IMR-90 (cell line): ENCODE measurements at regions not wholly inside any gene's neighbourhood (a gene's known extent, or its start where the extent isn't known, plus 50 kb on each side); places are given as distances from the start of the nearest gene placed in this dataset.

Experiments
- ATAC-seq: fragments of 200-7000 bp; cut with Tn5 transposase; 2 replicates; pipeline ENCODE4 v1.9.1; 2020; ENCODE audit warnings: low read depth, mild to moderate bottlenecking, moderate library complexity
- BruUV-seq: library from RNA; stranded (reverse); fragments of 400-500 nt; replicated peaks from 2 replicates; lab custom pipeline; 2021; lab: Mats Ljungman, UMichigan
- CTCF ChIA-PET: fragments of 300-600 bp; formaldehyde crosslinking; extraction: SDS; loops from one replicate; lab custom pipeline; 2021; ENCODE audit warnings: antibody characterized with exemption; lab: Yijun Ruan, JAX
- POLR2A ChIA-PET: fragments of 300-600 bp; sonication (Branson Sonifier 250); formaldehyde crosslinking; loops from one replicate; lab custom pipeline; 2022; ENCODE audit warnings: antibody characterized with exemption; ENCODE audit not compliant: unreplicated experiment; lab: Charles Lee
- DNase-seq: peaks from one replicate; pipeline ENCODE4 v3.0.0; 2013
- H2AFZ ChIP-seq: replicated peaks from 2 replicates; pipeline ENCODE3; 2013; ENCODE audit warnings: low read length, mild to moderate bottlenecking; ENCODE audit not compliant: poor library complexity
- H2AK5ac ChIP-seq: 2 replicates; pipeline ENCODE4 v1.6.1; 2013; ENCODE audit warnings: low read depth, low read length, inconsistent platforms
- H2AK9ac ChIP-seq: replicated peaks from 2 replicates; pipeline ENCODE3; 2013; ENCODE audit warnings: mild to moderate bottlenecking, low read depth, low read length, moderate library complexity; ENCODE audit not compliant: poor library complexity
- H2BK120ac ChIP-seq: 2 replicates; pipeline ENCODE4 v1.6.1; 2013; ENCODE audit warnings: low read depth, low read length, inconsistent platforms
- H2BK15ac ChIP-seq: 3 replicates; pipeline ENCODE4 v1.6.1; 2013; ENCODE audit warnings: low read depth, low read length, inconsistent platforms
- H2BK20ac ChIP-seq: 2 replicates; pipeline ENCODE4 v1.6.1; 2013; ENCODE audit warnings: low read depth, mild to moderate bottlenecking, inconsistent platforms, low read length, moderate library complexity
- H2BK5ac ChIP-seq: 2 replicates; pipeline ENCODE4 v1.6.1; 2013; ENCODE audit warnings: mild to moderate bottlenecking, low read depth, low read length, inconsistent platforms; ENCODE audit not compliant: poor library complexity, severe bottlenecking
- H3K14ac ChIP-seq: replicated peaks from 2 replicates; pipeline ENCODE4 v1.6.1; 2013; ENCODE audit warnings: low read depth, low read length, inconsistent platforms
- H3K18ac ChIP-seq: 2 replicates; pipeline ENCODE4 v1.6.1; 2013; ENCODE audit warnings: low read depth, low read length, control low read depth
- H3K23ac ChIP-seq: 2 replicates; pipeline ENCODE4 v1.6.1; 2013; ENCODE audit warnings: low read depth, low read length, inconsistent platforms
- H3K27ac ChIP-seq: 2 replicates; pipeline ENCODE4 v1.5.1; 2013; ENCODE audit warnings: mild to moderate bottlenecking, control low read depth, low read length; ENCODE audit not compliant: insufficient read depth
- H3K27me3 ChIP-seq: 2 replicates; pipeline ENCODE4 v1.6.1; 2013; ENCODE audit warnings: low read length; ENCODE audit not compliant: control insufficient read depth, insufficient read depth
- H3K36me3 ChIP-seq: 2 replicates; pipeline ENCODE4 v1.6.1; 2013; ENCODE audit warnings: low read length, mixed read lengths; ENCODE audit not compliant: control insufficient read depth, insufficient read depth
- H3K4ac ChIP-seq: 2 replicates; pipeline ENCODE4 v1.6.1; 2013; ENCODE audit warnings: low read depth, low read length, inconsistent platforms
- H3K4me1 ChIP-seq: 2 replicates; pipeline ENCODE4 v1.6.1; 2013; ENCODE audit warnings: low read length, mixed read lengths; ENCODE audit not compliant: control insufficient read depth, insufficient read depth
- H3K4me2 ChIP-seq: 2 replicates; pipeline ENCODE4 v1.6.1; 2013; ENCODE audit warnings: low read depth, mild to moderate bottlenecking, control low read depth, low read length, moderate library complexity
- H3K4me3 ChIP-seq: 2 replicates; pipeline ENCODE4 v1.5.1; 2013; ENCODE audit warnings: low read depth, mild to moderate bottlenecking, control low read depth, low read length, moderate library complexity; ENCODE audit not compliant: insufficient read depth
- H3K56ac ChIP-seq: 2 replicates; pipeline ENCODE4 v1.6.1; 2013; ENCODE audit warnings: low read length, inconsistent platforms; ENCODE audit not compliant: insufficient read depth; ENCODE audit errors: extremely low read depth
- H3K79me1 ChIP-seq, 2 experiments: 2 replicates each; pipeline ENCODE4 v1.6.1; 2013; ENCODE audit warnings: low read length in 2 of 2, inconsistent platforms in 1 of 2, low read depth in 1 of 2
- H3K9ac ChIP-seq: 2 replicates; pipeline ENCODE4 v1.6.1; 2013; ENCODE audit warnings: low read depth, low read length, control low read depth
- H3K9me1 ChIP-seq: 2 replicates; pipeline ENCODE4 v1.6.1; 2013; ENCODE audit warnings: low read length, inconsistent platforms; ENCODE audit not compliant: insufficient read depth
- H3K9me3 ChIP-seq: 2 replicates; pipeline ENCODE4 v1.6.1; 2013; ENCODE audit warnings: low read length; ENCODE audit not compliant: control insufficient read depth, insufficient read depth
- H4K20me1 ChIP-seq: 2 replicates; pipeline ENCODE4 v1.6.1; 2013; ENCODE audit warnings: low read length, inconsistent platforms; ENCODE audit not compliant: insufficient read depth
- H4K5ac ChIP-seq: 2 replicates; pipeline ENCODE4 v1.6.1; 2013; ENCODE audit warnings: mild to moderate bottlenecking, low read depth, low read length, control low read depth
- H4K8ac ChIP-seq, 2 experiments: 2 replicates each; pipeline ENCODE4 v1.6.1; 2013; ENCODE audit warnings: low read depth in 2 of 2, low read length in 2 of 2, control low read depth in 1 of 2, inconsistent platforms in 1 of 2
- H4K91ac ChIP-seq: 2 replicates; pipeline ENCODE4 v1.6.1; 2013; ENCODE audit warnings: low read depth, low read length, inconsistent platforms; ENCODE audit not compliant: insufficient read depth
- CHD1 ChIP-seq: IDR thresholded peaks from 2 replicates; pipeline ENCODE4 v1.6.1; 2012; ENCODE audit warnings: low read depth, low read length, improper control_type of control experiment
- CTCF ChIP-seq: conservative IDR thresholded peaks from 2 replicates; pipeline ENCODE4 v1.5.1; 2012; ENCODE audit warnings: mild to moderate bottlenecking, low read depth, low read length, improper control_type of control experiment
- FOS ChIP-seq: fragments of 150-350 bp; IDR thresholded peaks from 2 replicates; pipeline ENCODE4 v1.6.1; 2016; ENCODE audit warnings: low read depth, low read length
- MAFK ChIP-seq: IDR thresholded peaks from 2 replicates; pipeline ENCODE4 v1.6.1; 2012; ENCODE audit warnings: low read depth, low read length, improper control_type of control experiment
- MAZ ChIP-seq: IDR thresholded peaks from 2 replicates; pipeline ENCODE4 v1.6.1; 2012; ENCODE audit warnings: low read depth, mild to moderate bottlenecking, low read length, improper control_type of control experiment, moderate library complexity, borderline replicate concordance
- NFE2L2 ChIP-seq: fragments of 150-350 bp; IDR thresholded peaks from 2 replicates; pipeline ENCODE4 v1.6.1; 2016; ENCODE audit warnings: low read depth, mild to moderate bottlenecking, low read length
- POLR2A ChIP-seq: IDR thresholded peaks from 2 replicates; pipeline ENCODE4 v1.6.1; 2012; ENCODE audit warnings: mild to moderate bottlenecking, low read depth, low read length
- RAD21 ChIP-seq: IDR thresholded peaks from 2 replicates; pipeline ENCODE4 v1.6.1; 2012; ENCODE audit warnings: low read length, improper control_type of control experiment
- RCOR1 ChIP-seq: IDR thresholded peaks from 2 replicates; pipeline ENCODE4 v1.6.1; 2012; ENCODE audit warnings: mild to moderate bottlenecking, low read length, improper control_type of control experiment; ENCODE audit not compliant: insufficient replicate concordance
- SMC3 ChIP-seq: fragments of 150-350 bp; IDR thresholded peaks from 2 replicates; pipeline ENCODE4 v1.6.1; 2016; ENCODE audit warnings: low read depth, mild to moderate bottlenecking, antibody characterized with exemption, low read length, moderate library complexity
- USF2 ChIP-seq: fragments of 150-350 bp; IDR thresholded peaks from 2 replicates; pipeline ENCODE4 v1.6.1; 2017; ENCODE audit warnings: mild to moderate bottlenecking, antibody characterized with exemption, low read length, low read depth
- WGBS, 2 experiments: methylation state at CpG; one replicate each; pipeline versions ENCODE4 v1.1.5 to v1.1.7; 2013; ENCODE audit warnings: missing lambda C conversion rate in 2 of 2; ENCODE audit not compliant: insufficient read length in 1 of 2; ENCODE audit errors: extremely low coverage in 2 of 2; 5-methylcytosine and 5-hydroxymethylcytosine counted together
- dilution Hi-C: fragments of 300-500 bp; cut with HindIII; formaldehyde crosslinking; loops from one replicate; pipeline ENCODE4 v1.14.3; 2018; ENCODE audit warnings: low sequenced_read_pairs; ENCODE audit not compliant: unreplicated experiment
- in situ Hi-C: fragments of 300-500 bp; cut with MboI; formaldehyde crosslinking; loops from 3 replicates; pipeline ENCODE4 v1.14.3; 2019; ENCODE audit warnings: low sequenced_read_pairs, inconsistent platforms, mixed read lengths
- intact Hi-C: fragments of 100-400 bp; cut with micrococcal nuclease; formaldehyde crosslinking; loops from 2 replicates; pipeline ENCODE4 v1.10.0; 2022

DNA sequence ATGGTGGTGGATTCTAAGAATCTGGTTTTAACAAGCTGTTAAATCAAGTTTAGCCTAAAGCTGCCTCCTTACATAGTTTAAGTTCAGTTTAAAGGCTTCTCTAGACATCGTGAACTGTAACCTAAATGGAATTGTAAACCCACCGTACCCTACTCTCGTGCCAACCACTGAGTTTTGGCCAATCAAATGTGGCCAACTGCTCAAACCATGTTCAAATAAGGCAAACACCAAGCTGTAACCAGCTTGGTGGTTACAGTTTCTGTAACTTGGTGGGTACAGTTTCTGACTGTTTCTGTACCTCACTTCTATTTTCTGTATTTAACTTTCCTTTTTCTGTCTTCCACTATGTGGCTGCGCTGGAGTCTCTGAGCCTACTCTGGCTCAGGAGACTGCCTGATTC is 131.9 kb upstream of the DDHD1 start:
- H4K20me1 ChIP-seq: no peaks in the 10 kb centered on the region
- H4K5ac ChIP-seq: no peak overlapping the region
- ChIA-PET CTCF (no interaction called here), POLR2A (no interaction called here)
- dilution Hi-C loops (no loop called here), in situ Hi-C loops (no loop called here), intact Hi-C loops (no loop called here)
- H2AK9ac ChIP-seq: no peak overlapping the region
- TF ChIP-seq CHD1 (no peak), RCOR1 (no peak), RAD21 (no peak), NFE2L2 (no peak), USF2 (no peak), MAFK (no peak), SMC3 (no peak), POLR2A (no peak), FOS (no peak), MAZ (no peak), CTCF (no peak)
- no peak overlapping the region for H3K4me3 ChIP-seq
- no peak overlapping the region for H3K4me2 ChIP-seq
- no peak overlapping the region; the same call in 1 of the 2 replicates for H2AK5ac ChIP-seq
- no peak overlapping the region for H3K14ac ChIP-seq
- H3K23ac ChIP-seq: no peak overlapping the region
- H4K91ac ChIP-seq: no peak overlapping the region
- H3K9me1 ChIP-seq: no peaks in the 10 kb centered on the region
- no peak overlapping the region for H2AFZ ChIP-seq
- no peaks in the 10 kb centered on the region for H3K79me1 ChIP-seq
- no peak overlapping the region for H3K4ac ChIP-seq
- H2BK120ac ChIP-seq: no peak overlapping the region
- no peak overlapping the region for H2BK5ac ChIP-seq
- no peak overlapping the region for H2BK15ac ChIP-seq
- no peak overlapping the region for H3K9ac ChIP-seq
- H4K8ac ChIP-seq: no peak overlapping the region
- no peak for DNase-seq
- H2BK20ac ChIP-seq: no peak overlapping the region
- no TSS peak for BruUV-seq
- ATAC-seq: no peak
- 60% methylated on average over 1 of the region's 4 CpGs; no CpG with 5 or more reads in 1 of the 2 experiments for WGBS, 2 experiments
- peaks cover 3% of the 10 kb centered on the region for H3K9me3 ChIP-seq
- no peaks in the 10 kb centered on the region for H3K27me3 ChIP-seq
- no peak overlapping the region for H3K18ac ChIP-seq
- no peak overlapping the region for H3K56ac ChIP-seq
- H3K4me1 ChIP-seq: no peaks in the 10 kb centered on the region
- no peak overlapping the region for H3K27ac ChIP-seq
- H3K36me3 ChIP-seq: no peaks in the 10 kb centered on the region
